HEK293 (cell line): ENCODE measurements at regions not wholly inside any gene's neighbourhood (a gene's known extent, or its start where the extent isn't known, plus 50 kb on each side); places are given as distances from the start of the nearest gene placed in this dataset.
"Not testable (repeated sequence)": the region's sequence is repeated elsewhere in the genome, so short reads cannot be mapped to it uniquely, and the experiment has no call there.

ENCODE experiments used
- CTCF ChIP-seq: fragments of 450-650 bp; formaldehyde crosslinking; IDR thresholded peaks from 2 replicates; pipeline ENCODE4 v1.5.1; 2016; ENCODE audit warnings: missing biosample characterization, missing genetic modification characterization
- IKZF3 ChIP-seq: fragments of 450-650 bp; IDR thresholded peaks from 2 replicates; pipeline ENCODE4 v1.5.0; 2018; ENCODE audit warnings: missing biosample characterization, mild to moderate bottlenecking, missing genetic modification characterization, moderate library complexity
- KLF10 ChIP-seq: fragments of 450-650 bp; IDR thresholded peaks from 2 replicates; pipeline ENCODE4 v1.5.1; 2018; ENCODE audit warnings: missing biosample characterization, mild to moderate bottlenecking, missing genetic modification characterization
- PRDM6 ChIP-seq: fragments of 450-650 bp; formaldehyde crosslinking; IDR thresholded peaks from 2 replicates; pipeline ENCODE4 v1.5.1; 2017; ENCODE audit warnings: missing biosample characterization, missing genetic modification characterization
- REST ChIP-seq: fragments of 450-650 bp; formaldehyde crosslinking; IDR thresholded peaks from 2 replicates; pipeline ENCODE4 v1.5.1; 2016; ENCODE audit warnings: missing biosample characterization, missing genetic modification characterization
- ZEB2 ChIP-seq: fragments of 450-650 bp; formaldehyde crosslinking; IDR thresholded peaks from 2 replicates; pipeline ENCODE4 v1.5.1; 2016; ENCODE audit warnings: missing biosample characterization, missing genetic modification characterization
- ZNF132 ChIP-seq: fragments of 450-650 bp; formaldehyde crosslinking; IDR thresholded peaks from 2 replicates; pipeline ENCODE4 v1.5.1; 2017; ENCODE audit warnings: missing biosample characterization, missing genetic modification characterization, borderline replicate concordance
- ZNF133 ChIP-seq: fragments of 450-650 bp; formaldehyde crosslinking; IDR thresholded peaks from 2 replicates; pipeline ENCODE4 v1.5.1; 2016; ENCODE audit warnings: missing biosample characterization, missing genetic modification characterization
- ZNF24 ChIP-seq: fragments of 450-650 bp; formaldehyde crosslinking; IDR thresholded peaks from 2 replicates; pipeline ENCODE4 v1.5.1; 2016; ENCODE audit warnings: missing biosample characterization, missing genetic modification characterization
- ZNF391 ChIP-seq: fragments of 450-650 bp; formaldehyde crosslinking; IDR thresholded peaks from 2 replicates; pipeline ENCODE4 v1.5.1; 2016; ENCODE audit warnings: low read depth, missing biosample characterization, missing genetic modification characterization, borderline replicate concordance
- ZNF639 ChIP-seq: fragments of 450-650 bp; formaldehyde crosslinking; IDR thresholded peaks from 2 replicates; pipeline ENCODE4 v1.5.1; 2016; ENCODE audit warnings: missing biosample characterization, missing genetic modification characterization
- ZNF776 ChIP-seq: fragments of 450-650 bp; formaldehyde crosslinking; IDR thresholded peaks from 2 replicates; pipeline ENCODE4 v1.5.0; 2017; ENCODE audit warnings: missing biosample characterization, missing genetic modification characterization, borderline replicate concordance
- ZSCAN16 ChIP-seq: fragments of 450-650 bp; formaldehyde crosslinking; IDR thresholded peaks from 2 replicates; pipeline ENCODE4 v1.5.1; 2016; ENCODE audit warnings: missing biosample characterization, missing genetic modification characterization

- TF ChIP-seq CTCF, ZSCAN16, ZNF133, PRDM6, ZNF776, ZNF132, KLF10, ZNF24, REST, ZNF639, IKZF3, ZNF391, ZEB2 (tag by site-specific recombination): not testable (repeated sequence)
Measured at GRCh38 chr12:46641649-46642048, 184.1 kb downstream of the SLC38A4 start.
